ENCODE measurements at regions not wholly inside any gene's neighbourhood (a gene's known extent, or its start where the extent isn't known, plus 50 kb on each side); places are given as distances from the start of the nearest gene placed in this dataset.

DNA sequence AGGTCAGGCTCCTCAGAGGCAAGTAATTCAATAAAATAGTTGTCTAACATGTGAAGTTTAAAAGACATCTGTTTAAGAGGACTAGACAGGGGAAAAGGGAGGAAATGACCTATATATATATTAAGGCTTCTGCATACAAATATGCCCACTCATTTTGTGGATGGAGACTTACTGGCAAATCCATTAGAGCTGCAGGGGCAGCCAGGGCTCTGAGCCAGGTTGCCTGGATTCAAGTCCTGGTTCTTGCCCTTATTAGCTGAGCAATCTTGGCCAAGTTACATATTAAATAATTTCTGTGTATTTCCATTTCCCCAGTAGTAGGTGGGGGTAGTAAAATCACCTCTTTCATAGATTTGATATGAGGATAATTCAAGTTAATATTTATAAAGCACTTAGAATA, 287.0 kb upstream of the RIMS1 start:
- Histone ChIP-seq H3K27ac (ENCODE audit: insufficient read depth, low read depth, low read length) (no peak overlapping the region), H3K27me3 (ENCODE audit: control insufficient read depth in 2 of 2, insufficient read depth in 2 of 2, low read length in 2 of 2) (peaks cover 2 to 6% of the 10 kb centered on the region in 2 experiments), H3K79me2 (ENCODE audit: control insufficient read depth, insufficient read depth, low read length) (no peaks in the 10 kb centered on the region), H3K4me2 (ENCODE audit: insufficient read depth, low read length) (no peak overlapping the region), H3K9me3 (replicated peaks; ENCODE audit: control insufficient read depth, insufficient read depth, low read length) (no peaks in the 10 kb centered on the region), H3K4me3 (replicated peaks in 1 of 3; ENCODE audit: insufficient read depth in 1 of 3, low read depth in 1 of 3, low read length in 3 of 3) (no peak overlapping the region), H3K36me3 (ENCODE audit: control insufficient read depth in 2 of 2, extremely low read depth in 1 of 2, insufficient read depth in 2 of 2, low read length in 2 of 2) (no peaks in the 10 kb centered on the region), H3K9ac (replicated peaks; ENCODE audit: extremely low read depth, insufficient read depth, low read length) (no peak overlapping the region), H4K20me1 (replicated peaks; ENCODE audit: control insufficient read depth, extremely low read depth, insufficient read depth, low read length) (no peaks in the 10 kb centered on the region), H2AFZ (ENCODE audit: low read depth, low read length) (no peak overlapping the region), H3K4me1 (ENCODE audit: control insufficient read depth, extremely low read depth, insufficient read depth, low read length) (no peaks in the 10 kb centered on the region), H3K9me1 (replicated peaks; ENCODE audit: control insufficient read depth, extremely low read depth, insufficient read depth, low read length) (no peaks in the 10 kb centered on the region)
- TF ChIP-seq POLR2A (IDR thresholded peaks at IDR 0.05; ENCODE audit: low read depth, low read length) (no peak), GATA2 (IDR thresholded peaks at IDR 0.05; ENCODE audit: insufficient read depth, insufficient read length, low read depth, low read length) (no peak), EZH2 (IDR thresholded peaks at IDR 0.05; ENCODE audit: borderline replicate concordance, low read depth, low read length, severe bottlenecking) (no peak), FOS (IDR thresholded peaks at IDR 0.05; ENCODE audit: borderline replicate concordance, insufficient read depth, low read length) (no peak), POLR2AphosphoS5 (IDR thresholded peaks at IDR 0.05; ENCODE audit: insufficient read depth, low read depth, low read length) (no peak), MYC (IDR thresholded peaks at IDR 0.05; ENCODE audit: low read depth, low read length) (no peak), JUN (IDR thresholded peaks at IDR 0.05; ENCODE audit: borderline replicate concordance, insufficient read depth, insufficient read length, low read depth) (no peak)
- TF ChIP-seq, protein P1, sequence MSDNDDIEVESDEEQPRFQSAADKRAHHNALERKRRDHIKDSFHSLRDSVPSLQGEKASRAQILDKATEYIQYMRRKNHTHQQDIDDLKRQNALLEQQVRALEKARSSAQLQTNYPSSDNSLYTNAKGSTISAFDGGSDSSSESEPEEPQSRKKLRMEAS (IDR thresholded peaks at IDR 0.05; ENCODE audit: insufficient read depth, insufficient read length), result no peak
- TF ChIP-seq, protein P2, sequence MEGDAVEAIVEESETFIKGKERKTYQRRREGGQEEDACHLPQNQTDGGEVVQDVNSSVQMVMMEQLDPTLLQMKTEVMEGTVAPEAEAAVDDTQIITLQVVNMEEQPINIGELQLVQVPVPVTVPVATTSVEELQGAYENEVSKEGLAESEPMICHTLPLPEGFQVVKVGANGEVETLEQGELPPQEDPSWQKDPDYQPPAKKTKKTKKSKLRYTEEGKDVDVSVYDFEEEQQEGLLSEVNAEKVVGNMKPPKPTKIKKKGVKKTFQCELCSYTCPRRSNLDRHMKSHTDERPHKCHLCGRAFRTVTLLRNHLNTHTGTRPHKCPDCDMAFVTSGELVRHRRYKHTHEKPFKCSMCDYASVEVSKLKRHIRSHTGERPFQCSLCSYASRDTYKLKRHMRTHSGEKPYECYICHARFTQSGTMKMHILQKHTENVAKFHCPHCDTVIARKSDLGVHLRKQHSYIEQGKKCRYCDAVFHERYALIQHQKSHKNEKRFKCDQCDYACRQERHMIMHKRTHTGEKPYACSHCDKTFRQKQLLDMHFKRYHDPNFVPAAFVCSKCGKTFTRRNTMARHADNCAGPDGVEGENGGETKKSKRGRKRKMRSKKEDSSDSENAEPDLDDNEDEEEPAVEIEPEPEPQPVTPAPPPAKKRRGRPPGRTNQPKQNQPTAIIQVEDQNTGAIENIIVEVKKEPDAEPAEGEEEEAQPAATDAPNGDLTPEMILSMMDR (IDR thresholded peaks at IDR 0.05; ENCODE audit: extremely low read depth in 1 of 2, insufficient read depth in 1 of 2, low read depth in 1 of 2, low read length in 2 of 2), result no peak
- DNase-seq (ENCODE audit: low read depth, low spot score), result no peak
- FAIRE-seq, result no peak
- POLR2A ChIA-PET, result no interaction called here
- intact Hi-C loops (cut with micrococcal nuclease) (no loop called here), dilution Hi-C loops (cut with MboI; ENCODE audit: extremely low pct_ligation_motif_present, low sequenced_read_pairs) (no loop called here)
- no TSS peak for BruUV-seq (replicated peaks)
- CTCF ChIA-PET, result interaction anchor here (2.5 kb wide), 1 partner anchor 24 kb away, joined by 6 read pairs; no protein-coding TSS in a partner anchor
